ENCODE measurements at regions not wholly inside any gene's neighbourhood (a gene's known extent, or its start where the extent isn't known, plus 50 kb on each side); places are given as distances from the start of the nearest gene placed in this dataset.
"Not testable (repeated sequence)": the region's sequence is repeated elsewhere in the genome, so short reads cannot be mapped to it uniquely, and the experiment has no call there.

DNA sequence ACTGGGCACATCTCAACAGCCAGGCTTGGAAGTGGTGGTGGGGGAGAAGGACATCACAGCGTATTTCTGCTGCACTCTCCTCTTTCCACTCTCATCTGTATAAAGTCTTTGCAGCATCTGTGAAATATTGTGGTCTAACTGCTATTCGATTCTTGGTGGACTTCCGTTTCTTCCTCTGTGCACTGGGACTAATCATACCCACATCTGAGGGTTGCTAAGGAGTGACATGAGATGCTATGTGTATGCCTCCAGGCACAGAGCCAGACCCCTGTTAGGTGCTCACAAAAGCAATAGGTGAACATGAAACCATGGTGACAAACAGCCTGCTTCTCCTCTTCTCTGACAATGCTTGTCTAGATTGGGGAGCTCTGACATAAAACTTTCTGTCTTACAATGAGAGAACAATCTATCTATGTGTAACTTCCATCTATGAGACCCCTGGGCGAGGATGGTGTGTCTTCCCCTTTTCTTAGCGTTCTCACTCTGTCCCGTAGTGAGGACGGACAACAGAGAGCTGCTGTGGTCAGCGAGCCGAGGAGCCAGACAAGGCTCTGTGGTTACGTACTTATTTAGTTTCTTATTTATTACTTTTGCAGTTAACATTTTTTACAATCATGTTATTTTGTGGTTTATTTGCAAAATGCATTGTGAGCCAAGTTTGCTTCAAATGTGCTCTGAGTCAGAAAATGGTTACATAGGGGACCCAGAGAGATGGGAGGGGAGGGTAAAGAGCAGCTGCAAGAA, 196.7 kb upstream of the TPRG1 start:
- DNase-seq (ENCODE audit: low read depth) = peak; percentile 81

DNA sequence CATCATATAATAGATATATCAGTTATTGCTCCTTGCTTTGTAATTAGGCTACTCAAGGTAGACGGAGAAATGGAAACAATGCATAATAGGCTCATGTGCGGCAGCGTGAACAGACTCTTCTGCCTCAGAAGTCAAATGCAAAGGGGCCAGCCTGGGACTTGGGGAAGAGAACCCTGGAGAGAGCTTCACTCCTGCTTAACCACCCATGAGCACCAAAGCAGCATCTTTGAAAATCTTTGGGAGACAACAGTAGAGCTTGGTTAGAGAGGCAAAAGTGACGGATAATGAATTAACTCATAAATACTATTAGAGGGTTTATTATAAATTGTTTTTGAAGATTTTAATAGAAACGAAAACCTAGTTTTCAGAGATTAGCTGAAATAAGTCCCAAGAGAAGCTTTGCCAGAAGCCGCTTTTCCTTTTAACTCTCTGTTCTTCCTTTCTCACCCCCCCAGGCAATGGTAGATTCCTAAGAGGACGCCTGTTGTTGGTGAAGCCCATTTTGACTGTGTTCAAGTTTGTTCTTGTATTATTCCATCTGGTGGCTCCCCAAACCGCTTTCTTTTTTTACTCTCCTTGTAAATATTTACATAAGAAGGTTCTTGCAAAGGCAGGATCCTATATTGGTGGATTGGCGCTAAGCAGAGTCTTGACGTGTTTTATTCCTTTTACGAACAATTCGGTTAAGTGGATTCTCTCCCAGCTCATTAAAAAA, 196.0 kb upstream of the TPRG1 start:
- peak; percentile 83 for DNase-seq (ENCODE audit: low read depth)

DNA sequence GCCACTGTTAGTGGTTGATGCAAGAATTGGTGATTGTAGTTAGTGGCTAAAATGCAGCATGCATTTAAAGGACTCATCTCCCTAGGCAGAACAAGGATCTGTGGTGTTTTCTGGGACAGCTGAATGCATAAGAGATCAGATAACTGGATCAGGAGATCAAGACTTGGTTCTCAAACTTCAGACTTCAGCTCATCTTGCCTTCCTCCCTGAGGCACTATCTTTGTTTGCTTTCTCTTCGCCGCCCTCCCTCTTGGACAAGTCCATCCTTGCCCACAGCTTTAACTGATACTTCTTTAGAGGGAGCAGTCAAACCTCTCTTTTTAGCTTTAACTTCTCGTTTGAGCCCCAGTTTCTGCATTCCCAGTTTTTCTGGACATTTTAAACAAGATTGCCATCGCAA, 195.4 kb upstream of the TPRG1 start:
- DNase-seq (ENCODE audit: low read depth) = peak; percentile 19

DNA sequence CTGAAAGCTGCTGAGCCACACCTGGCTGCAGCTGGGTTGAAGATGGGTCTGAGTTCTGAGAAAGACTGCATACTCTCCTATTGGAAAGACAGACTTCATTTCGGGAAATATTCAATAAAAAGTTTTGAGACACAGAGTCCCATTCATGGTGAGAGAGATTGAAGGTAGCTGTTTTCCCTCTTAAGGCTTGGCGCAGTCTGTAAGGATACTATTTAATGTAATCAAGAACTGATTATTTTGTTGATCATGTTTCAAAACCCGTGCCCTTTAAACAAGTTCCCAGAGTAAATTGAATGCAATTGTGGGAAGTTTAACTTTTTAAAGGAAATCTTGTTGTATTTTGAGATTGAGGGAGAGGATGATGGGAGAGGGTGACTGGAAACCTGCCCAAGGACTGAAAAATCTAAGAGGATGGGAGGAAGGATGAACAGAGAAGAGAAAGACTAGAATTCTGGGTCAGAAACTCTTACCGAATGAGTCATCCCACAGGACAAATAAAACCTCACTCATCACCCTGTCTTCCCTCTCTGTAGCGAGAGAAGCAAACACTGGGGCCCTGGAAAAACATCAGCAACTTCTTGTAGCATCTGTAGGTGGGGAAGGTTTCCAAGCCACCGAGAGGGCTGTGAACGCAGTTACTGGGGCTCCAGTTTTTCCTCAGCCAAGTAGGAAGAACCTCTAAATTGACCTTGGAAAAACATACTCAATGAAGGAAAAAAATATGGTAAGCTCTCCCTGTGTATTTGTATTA, 193.2 kb upstream of the TPRG1 start:
- peak; percentile 77 for DNase-seq (ENCODE audit: low read depth)

DNA sequence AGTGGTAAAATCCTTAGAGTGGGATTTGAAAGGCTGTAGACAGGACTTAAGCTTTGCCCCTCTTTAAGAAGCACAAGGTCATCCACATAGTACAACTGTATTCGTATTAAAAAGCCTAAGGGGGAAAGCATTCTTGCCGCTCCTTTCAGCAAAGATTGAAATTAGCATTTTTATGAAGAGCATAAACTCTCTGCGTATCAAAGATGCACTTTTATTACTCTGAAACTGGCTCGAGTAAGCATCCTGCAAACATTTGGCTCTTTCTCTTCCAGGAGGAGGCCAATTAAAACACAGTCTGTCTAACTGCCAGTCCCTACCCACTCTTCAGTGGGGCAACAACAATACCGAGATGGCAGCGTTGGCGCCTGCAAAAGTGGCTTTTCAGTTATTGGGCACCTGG, 192.5 kb upstream of the TPRG1 start:
- DNase-seq (ENCODE audit: low read depth) = no peak

DNA sequence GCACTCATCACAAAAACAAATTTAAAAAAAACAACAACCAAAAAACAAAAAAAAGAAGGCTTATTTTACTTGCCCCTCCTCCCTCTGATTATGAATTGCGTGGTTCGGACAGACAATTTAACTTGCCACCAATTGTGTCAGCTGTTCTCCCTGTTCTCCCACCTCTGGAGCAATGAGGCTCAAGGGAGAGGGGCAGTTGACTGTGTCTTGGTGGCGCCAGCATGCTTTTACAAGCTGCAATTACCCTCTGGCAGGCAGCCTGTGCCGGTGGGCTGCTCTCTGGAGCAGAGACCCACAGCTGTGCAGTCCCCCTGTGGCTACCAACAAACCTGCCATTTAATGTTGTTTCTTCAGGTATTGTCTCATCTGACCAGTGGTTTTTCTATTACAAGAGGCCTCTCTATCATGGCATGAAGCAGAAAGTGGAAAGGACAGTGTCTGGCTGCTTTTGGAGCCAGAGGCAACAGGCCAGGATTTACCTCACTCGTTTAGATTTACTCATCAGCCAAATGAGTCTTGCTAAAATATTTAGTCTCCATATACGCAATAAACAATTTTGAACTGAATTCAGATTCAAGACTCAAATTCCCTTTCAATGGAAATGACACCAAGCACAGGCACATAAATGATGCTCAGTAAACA, 192.0 kb upstream of the TPRG1 start:
- no peak for DNase-seq (ENCODE audit: low read depth)

DNA sequence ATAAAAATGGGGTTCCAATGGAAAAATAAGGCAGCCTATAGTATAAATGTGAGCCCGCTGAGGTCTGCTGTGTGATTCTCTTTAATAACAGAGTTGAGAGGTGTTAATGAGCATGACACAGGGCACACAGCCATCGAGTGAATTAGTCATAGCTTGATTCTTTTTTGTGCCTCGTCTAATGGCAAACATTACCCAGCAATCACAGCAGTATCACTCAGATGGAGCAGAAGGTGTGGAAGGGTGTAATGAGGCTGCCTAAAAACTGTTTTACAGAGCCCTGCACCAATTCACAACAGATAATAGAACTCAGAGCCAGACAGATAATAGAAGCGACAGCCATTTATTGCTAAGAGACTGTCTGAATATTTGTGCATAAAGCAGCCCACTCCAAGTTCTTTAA, 178.6 kb upstream of the TPRG1 start:
- DNase-seq (ENCODE audit: low read depth) = no peak

DNA sequence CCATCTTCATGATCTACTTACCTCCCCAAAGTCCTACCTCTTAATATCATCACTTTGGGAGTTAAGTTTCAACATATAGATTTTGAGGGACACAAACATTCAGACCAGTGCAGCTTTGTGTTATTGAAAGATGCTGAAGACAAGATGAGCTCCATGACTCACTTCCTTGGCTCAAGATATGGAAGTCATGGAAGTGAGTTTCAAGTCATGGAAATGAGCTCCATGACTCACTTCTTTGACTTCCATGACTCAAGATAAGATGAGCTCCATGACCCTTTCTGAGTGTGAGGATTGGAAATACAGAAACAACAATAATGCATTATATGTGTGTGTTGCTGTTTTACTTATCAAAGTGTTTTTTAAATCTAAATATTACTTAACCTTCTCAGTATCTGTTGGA, 170.2 kb upstream of the TPRG1 start:
- peak; percentile 91 for DNase-seq (ENCODE audit: low read depth)

DNA sequence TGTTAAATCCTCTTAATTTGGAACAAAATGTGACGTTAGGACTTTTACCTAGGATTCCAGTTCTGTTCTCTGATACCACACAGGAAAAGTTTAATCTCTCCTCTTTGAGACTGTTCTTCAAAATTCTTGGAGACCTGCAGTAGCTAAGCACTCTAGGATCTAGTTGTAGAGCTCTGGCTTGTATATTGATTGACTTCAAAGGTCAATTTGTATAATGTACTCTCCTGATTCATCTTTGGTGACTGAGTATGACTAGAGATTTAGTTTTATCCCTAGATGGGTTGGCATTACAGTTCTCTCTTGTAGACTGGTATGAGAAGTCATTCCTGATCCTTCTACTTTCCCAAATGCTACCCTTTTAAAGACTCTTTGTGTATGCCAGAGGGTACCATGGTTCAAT, 168.4 kb upstream of the TPRG1 start:
- DNase-seq (ENCODE audit: low read depth) = no peak

DNA sequence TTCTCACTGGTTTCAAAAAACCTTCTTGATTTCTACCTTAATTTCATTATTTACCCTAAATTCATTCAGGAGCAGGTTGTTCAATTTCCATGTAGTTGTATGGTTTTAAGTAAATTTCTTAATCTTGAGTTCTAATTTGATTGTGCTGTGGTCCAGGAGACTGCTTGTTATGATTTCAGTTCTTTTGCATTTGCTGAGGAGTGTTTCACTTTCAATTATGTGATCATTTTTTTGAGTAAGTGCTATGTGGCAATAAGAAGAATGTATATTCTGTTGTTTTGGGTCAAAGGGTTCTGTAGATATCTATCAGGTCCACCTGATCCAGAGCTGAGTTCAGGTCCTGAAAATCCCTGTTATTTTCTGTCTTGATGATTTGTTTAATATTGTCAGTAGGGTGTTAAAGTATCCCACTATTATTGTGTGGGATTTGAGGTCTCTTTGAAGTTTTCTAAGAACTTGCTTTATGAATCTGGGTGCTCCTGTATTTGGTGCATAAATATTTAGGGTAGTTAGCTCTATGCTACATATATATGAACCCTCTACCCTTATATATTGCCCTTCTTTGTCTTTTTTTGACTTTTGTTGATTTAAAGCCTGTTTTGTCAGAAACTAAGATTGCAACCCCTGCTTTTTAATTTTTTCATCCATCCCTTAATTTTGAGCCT, 158.4 kb upstream of the TPRG1 start:
- no peak for DNase-seq (ENCODE audit: low read depth)

DNA sequence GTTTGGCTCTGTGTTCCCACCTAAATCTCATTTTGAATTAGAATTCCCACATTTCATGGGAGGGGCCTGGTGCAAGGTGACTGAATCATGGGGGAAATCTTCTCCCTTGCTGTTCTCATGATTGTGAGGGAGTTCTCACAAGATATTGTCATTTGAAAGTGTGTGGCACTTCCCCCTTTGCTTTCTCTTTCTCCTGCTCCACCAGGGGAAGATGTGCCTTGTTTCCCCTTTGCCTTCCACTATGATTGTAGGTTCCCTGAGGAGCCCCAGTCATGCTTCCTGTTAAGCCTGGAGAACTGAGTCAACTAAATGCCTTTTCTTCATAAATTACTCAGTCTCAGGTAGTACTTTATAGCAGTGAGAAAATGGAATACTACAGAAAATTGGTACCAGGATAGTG, 157.2 kb upstream of the TPRG1 start:
- DNase-seq (ENCODE audit: low read depth) = no peak

DNA sequence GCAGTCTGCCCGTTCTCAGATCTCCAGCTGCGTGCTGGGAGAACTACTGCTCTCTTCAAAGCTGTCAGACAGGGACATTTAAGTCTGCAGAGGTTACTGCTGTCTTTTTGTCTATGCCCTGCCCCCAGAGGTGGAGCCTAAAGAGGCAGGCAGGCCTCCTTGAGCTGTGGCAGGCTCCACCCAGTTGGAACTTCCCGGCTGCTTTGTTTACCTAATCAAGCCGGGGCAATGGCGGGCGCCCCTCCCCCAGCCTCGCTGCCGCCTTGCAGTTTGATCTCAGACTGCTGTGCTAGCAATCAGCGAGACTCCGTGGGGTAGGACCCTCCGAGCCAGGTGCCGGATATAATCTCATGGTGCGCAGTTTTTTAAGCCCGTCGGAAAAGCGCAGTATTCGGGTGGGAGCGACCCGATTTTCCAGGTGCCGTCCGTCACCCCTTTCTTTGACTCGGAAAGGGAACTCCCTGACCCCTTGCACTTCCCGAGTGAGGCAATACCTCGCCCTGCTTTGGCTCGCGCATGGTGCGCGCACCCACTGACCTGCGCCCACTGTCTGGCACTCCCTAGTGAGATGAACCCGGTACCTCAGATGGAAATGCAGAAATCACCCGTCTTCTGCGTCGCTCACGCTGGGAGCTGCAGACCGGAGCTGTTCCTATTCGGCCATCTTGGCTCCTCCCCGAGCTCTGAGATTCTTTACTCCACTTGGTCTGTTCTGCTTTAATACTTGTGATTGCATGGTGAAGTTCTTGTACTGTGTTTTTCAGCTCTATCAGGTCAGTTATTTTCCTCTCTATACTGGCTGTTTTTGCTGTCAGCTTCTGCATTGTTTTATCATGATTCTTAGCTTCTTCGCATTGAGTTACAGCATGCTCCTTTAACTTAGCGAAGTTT, 148.9 kb upstream of the TPRG1 start:
- not testable (repeated sequence) for DNase-seq (ENCODE audit: low read depth)

DNA sequence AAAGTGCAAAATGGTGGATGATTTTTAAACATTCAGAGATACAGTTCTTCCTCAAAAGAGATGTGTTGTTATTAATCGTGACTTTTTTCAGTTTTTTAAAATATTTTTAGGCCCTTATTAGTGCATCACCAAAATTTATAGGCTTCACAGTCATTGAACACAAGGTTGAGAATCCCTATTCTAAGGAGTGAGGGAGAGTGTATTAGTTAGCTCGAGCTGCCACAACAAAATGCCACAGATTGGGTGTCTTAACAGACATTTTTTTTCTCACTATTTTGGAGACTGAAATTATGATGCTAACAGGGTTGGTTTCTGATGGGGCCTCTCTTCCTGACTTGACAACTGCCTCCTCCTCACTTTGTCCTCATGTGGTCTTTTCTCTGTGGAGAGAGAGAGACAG, 145.9 kb upstream of the TPRG1 start:
- DNase-seq (ENCODE audit: low read depth) = no peak

DNA sequence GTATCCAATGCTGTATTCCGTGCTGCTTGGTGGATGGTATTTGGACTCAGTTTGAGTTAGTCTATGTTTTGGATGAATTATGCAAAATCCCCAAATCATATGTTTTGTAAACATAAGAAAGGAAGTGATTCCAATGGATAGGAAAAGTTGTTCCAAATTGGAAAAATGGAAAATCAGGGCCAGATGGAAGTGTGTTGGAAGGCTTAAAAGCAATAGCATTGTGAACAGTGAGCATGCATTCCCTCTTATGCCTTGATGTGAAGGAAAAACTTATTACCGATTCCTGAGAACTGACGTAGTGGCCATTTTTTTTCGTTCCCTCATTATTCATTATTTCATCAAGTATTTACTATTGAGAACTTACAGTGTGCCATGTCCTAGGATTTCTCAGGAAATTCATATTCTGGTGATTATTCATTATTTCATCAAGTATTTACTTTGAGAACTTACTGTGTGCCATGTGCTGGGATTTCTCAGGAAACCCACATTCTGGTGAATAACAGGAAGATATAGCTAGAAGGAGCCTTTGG, 144.1 kb upstream of the TPRG1 start:
- no peak for DNase-seq (ENCODE audit: low read depth)

DNA sequence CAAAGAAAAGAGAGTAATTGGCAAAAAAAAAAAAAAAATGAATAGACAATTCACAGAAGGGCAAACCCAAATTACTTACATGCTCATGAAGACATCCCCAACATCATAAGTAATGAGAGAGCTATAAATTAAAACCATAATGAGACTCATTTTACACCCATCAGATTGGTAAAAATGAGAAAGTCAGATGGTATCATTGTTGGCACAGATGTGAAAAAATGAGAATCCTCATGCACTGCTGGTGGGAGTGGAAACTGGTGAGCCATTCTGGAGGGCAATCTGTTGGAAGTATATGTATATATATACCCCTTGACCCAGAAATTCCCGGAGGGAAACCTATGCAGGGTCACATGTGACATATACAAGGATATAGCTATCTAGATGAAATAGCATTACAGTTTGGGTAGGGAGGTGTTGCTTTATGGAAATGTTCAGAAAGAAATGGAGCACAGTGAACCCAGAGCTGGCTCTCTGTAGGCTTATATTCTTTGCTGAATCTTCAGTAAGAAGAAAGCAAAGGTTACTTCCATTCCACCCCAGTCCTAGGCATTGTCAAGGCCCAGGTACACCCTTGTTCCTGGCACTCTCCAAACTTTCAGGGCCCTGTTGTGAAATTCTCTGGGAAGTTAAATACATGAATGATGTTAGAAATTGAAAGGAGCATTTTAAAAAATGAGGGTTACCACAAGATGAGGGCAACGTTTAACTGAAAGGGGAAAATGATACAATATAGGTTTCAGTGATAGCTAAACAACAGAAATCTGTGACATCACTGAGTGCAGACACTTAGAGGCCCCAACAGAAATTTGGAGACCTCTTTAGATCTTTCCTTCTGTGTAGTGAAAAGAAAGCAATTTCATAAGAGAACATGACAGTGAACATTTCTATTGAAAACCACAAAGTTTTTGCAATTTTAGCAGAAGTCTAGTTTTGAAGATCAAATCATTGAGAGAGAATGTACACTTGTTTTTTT, 132.7 kb upstream of the TPRG1 start:
- no peak for DNase-seq (ENCODE audit: low read depth)

DNA sequence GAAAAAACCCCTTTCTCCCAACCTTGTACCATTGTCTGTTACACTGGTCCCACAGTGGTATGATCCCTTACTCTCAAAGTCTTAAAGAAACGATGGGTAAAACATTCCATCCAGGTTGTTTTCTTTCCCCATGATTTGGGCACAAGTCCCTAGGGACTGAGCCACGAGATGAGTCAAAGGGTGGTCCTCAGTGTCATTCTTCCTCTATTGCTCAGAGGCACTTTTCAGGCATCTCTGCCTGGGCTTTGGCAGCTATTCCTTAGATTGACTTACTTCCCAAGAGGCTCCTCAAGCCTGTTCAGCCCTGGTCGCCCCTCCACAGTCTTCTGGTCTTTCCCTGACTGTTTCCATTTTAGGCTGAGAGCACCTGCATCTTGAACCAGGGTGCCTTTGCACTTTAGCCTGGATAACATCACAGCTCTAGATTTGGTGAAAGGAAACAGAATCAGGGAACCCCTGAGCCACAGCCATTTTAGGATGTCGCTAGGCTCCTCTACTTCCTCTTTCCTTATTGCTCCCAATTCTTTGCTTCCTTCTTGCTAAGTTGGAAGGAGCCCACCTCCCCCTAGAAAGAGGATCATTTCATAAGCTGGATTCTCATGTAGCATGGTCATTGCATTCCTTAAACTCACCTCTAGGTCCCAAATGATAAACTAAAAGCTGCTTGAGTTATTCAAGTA, 131.0 kb upstream of the TPRG1 start:
- peak; percentile 21 for DNase-seq (ENCODE audit: low read depth)

DNA sequence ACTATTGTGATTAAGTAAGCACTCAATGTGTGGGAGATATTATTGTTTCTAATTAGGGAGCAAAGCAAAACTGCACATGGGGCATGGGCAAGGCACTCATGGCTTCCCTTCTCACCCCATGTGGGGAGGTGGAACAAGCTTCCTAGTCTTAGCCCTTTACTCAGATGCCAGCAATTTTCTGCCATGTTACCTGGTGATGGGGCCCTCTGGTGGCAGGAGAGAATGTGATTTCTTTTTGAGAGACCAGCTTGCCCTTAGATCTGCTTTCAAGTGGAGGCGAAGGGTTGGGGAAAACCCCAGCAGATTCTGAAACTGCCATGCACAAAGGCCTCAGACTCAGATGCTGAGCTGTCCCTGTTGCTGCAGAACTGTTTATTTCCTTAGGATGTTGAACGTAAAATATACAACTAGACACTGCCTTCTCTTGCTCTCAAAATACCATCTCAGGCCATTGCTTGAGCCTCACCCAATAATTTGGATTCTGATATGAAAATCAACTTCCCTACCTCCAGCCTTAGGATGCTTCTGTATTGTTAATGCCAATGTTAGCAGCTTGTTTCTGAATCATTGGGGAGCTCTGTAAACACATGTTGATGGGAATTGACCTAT, 130.2 kb upstream of the TPRG1 start:
- DNase-seq (ENCODE audit: low read depth) = peak; percentile 64

DNA sequence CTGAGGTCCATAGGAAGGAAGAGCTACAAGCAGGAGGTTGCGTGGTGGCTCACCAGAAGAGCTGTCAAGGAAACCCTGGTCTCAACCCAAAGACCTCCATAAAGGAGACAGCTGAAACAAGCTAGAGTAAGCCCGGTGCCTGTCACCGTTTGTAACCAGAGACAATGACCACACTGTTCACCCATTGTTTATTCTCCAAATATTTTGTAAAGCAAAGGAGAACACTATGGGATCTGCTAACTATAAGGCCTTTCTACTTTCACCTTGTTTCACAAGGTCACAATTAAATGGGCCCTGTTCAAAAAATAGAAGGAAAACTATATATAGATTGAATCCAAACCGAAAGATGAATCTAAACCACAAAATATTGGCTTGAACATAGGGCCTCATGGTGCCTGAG, 128.9 kb upstream of the TPRG1 start:
- no peak for DNase-seq (ENCODE audit: low read depth)

All from RPMI7951 (cell line).